ENCODE measurements at regions not wholly inside any gene's neighbourhood (a gene's known extent, or its start where the extent isn't known, plus 50 kb on each side); places are given as distances from the start of the nearest gene placed in this dataset.
"Not testable (repeated sequence)": the region's sequence is repeated elsewhere in the genome, so short reads cannot be mapped to it uniquely, and the experiment has no call there.

DNA sequence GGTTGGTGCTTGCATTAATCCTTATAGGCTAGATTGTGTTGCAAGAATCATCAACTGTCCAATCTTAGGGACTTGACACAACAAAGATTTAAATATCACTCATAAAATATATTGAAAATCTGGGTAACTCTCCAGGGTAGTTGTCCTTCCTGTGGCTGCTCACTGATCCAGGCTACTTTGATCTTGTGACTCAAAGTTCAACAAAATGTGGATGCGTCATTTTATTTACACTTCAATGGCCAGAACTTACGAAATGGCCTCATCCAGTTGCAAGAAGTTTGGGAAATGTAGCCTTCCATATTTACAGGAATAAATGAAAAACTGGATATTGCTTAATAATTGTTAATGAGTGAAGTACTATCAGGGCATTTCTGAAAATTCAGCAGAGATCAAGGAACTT lies 235.5 kb upstream of the ACTBL2 start:
- Histone ChIP-seq H3K27ac (ENCODE audit: low read length) (no peak overlapping the region), H3K4me3 (ENCODE audit: low read depth in 1 of 2, low read length in 2 of 2) (no peak overlapping the region), H3K4me1 (ENCODE audit: control insufficient read depth in 1 of 2, insufficient read depth in 2 of 2, low read length in 2 of 2) (no peaks in the 10 kb centered on the region), H3K36me3 (ENCODE audit: control insufficient read depth in 1 of 2, insufficient read depth in 2 of 2, low read length in 2 of 2) (no peaks in the 10 kb centered on the region), H3K27me3 (ENCODE audit: low read depth, low read length) (no peaks in the 10 kb centered on the region), H3K9me3 (ENCODE audit: control insufficient read depth in 1 of 2, low read length in 2 of 2) (no peaks in the 10 kb centered on the region)

DNA sequence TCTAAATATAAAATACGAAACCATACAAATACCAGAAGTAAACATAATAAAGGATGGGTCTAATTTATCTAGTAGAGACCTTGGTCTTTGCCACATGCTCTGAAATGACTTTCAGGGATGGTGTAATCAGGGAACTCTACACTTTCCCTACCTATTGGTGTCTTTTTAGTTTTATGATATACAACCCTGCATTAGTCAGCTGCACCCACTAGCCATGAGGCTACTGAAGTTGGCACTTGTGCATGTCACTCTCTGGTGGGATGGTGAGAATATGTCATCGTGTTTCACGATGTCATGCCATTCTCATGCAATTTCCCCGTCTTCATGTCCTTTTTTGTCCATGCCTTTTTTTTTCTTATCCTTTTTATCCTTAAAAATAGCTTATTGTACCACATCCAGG lies 234.9 kb upstream of the ACTBL2 start:
- Histone ChIP-seq H3K27ac (ENCODE audit: low read length) (no peak overlapping the region), H3K9me3 (ENCODE audit: control insufficient read depth in 1 of 2, low read length in 2 of 2) (no peaks in the 10 kb centered on the region), H3K36me3 (ENCODE audit: control insufficient read depth in 1 of 2, insufficient read depth in 2 of 2, low read length in 2 of 2) (no peaks in the 10 kb centered on the region), H3K27me3 (ENCODE audit: low read depth, low read length) (no peaks in the 10 kb centered on the region), H3K4me3 (ENCODE audit: low read depth in 1 of 2, low read length in 2 of 2) (no peak overlapping the region), H3K4me1 (ENCODE audit: control insufficient read depth in 1 of 2, insufficient read depth in 2 of 2, low read length in 2 of 2) (no peaks in the 10 kb centered on the region)

DNA sequence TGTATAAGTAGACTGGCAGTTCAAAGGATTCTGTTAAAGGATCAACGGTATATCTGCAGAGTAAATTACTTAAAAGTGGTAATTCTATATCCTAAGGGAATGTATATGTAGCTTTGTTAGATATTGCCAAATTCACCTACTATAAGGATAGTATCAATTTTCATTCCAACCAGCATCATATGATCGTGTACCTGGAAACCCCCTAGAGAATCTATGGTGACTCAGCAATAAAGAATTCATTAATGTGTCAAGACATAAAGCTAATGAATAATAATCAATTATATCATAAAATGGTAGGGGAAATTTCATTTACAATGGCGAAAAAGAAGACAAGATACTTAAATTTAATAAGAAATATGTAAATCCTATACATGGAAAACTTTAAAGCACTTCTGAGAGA lies 234.1 kb upstream of the ACTBL2 start:
- H3K9me3 ChIP-seq (ENCODE audit: control insufficient read depth in 1 of 2, low read length in 2 of 2), result no peaks in the 10 kb centered on the region
- H3K4me3 ChIP-seq (ENCODE audit: low read depth in 1 of 2, low read length in 2 of 2), result no peak overlapping the region
- H3K36me3 ChIP-seq (ENCODE audit: control insufficient read depth in 1 of 2, insufficient read depth in 2 of 2, low read length in 2 of 2), result no peaks in the 10 kb centered on the region
- H3K27me3 ChIP-seq (ENCODE audit: low read depth, low read length), result no peaks in the 10 kb centered on the region
- no peaks in the 10 kb centered on the region for H3K4me1 ChIP-seq (ENCODE audit: control insufficient read depth in 1 of 2, insufficient read depth in 2 of 2, low read length in 2 of 2)
- H3K27ac ChIP-seq (ENCODE audit: low read length), result no peak overlapping the region

DNA sequence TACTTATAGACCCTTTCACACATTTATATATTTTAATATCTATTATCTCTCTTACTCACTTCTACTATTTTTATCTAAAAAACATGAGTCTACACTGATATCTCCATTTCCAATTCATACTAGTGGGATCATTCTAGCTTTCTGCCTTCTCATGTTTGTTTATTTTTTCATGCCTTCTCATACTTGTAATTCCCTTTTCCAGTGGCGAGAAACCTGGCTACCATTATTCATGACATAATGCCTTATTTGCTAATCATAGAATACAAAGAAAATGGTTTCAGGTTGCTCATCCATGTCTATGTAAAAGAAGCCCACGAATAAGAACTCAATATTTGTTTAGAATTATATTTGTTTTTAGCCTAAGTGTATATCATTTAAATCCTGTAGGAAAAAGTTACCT lies 232.7 kb upstream of the ACTBL2 start:
- Histone ChIP-seq H3K27me3 (ENCODE audit: low read depth, low read length) (no peaks in the 10 kb centered on the region), H3K9me3 (ENCODE audit: control insufficient read depth in 1 of 2, low read length in 2 of 2) (no peaks in the 10 kb centered on the region), H3K4me3 (ENCODE audit: low read depth in 1 of 2, low read length in 2 of 2) (no peak overlapping the region), H3K36me3 (ENCODE audit: control insufficient read depth in 1 of 2, insufficient read depth in 2 of 2, low read length in 2 of 2) (no peaks in the 10 kb centered on the region), H3K27ac (ENCODE audit: low read length) (no peak overlapping the region), H3K4me1 (ENCODE audit: control insufficient read depth in 1 of 2, insufficient read depth in 2 of 2, low read length in 2 of 2) (no peaks in the 10 kb centered on the region)

DNA sequence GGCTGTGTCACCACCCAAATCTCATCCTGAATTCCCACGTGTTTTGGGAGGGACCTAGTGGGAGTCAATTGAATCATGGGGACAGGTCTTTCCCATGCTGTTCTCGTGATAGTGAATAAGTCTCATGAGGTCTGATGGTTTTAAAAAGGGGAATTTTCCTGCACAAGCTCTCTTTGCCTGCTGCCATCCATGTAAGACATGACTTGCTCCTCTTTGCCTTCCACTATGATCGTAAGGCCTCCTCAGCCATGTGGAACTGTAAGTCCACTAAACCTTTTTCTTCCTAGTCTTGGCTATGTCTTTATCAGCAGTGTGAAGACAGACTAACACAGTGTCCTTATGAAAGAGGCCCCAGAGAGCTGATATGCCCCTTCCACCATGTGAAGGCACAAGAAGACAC lies 230.9 kb upstream of the ACTBL2 start:
- H3K4me3 ChIP-seq (ENCODE audit: low read depth in 1 of 2, low read length in 2 of 2); H3K27ac ChIP-seq (ENCODE audit: low read length); H3K4me1 ChIP-seq (ENCODE audit: control insufficient read depth in 1 of 2, insufficient read depth in 2 of 2, low read length in 2 of 2); H3K9me3 ChIP-seq (ENCODE audit: control insufficient read depth in 1 of 2, low read length in 2 of 2); H3K36me3 ChIP-seq (ENCODE audit: control insufficient read depth in 1 of 2, insufficient read depth in 2 of 2, low read length in 2 of 2); H3K27me3 ChIP-seq (ENCODE audit: low read depth, low read length): not testable (repeated sequence)

DNA sequence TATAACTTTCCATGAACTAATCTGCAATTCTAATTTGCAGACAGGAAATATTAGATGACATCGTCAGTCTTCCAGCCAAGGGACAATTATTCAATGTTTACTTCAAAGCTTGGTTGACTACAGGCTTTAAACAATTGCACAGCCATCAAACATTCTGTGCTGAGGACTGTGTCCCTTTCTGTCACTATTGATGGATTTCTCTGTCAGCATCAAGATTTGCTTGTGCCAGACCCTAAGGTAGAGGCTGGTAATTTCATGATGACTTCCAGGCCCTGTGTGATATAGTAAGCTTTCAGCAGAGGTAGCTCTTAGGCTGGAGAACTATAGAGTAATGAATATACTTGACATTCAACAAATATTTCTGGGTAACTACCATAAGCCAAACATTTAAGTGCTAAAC lies 229.3 kb upstream of the ACTBL2 start:
- no peaks in the 10 kb centered on the region for H3K36me3 ChIP-seq (ENCODE audit: control insufficient read depth in 1 of 2, insufficient read depth in 2 of 2, low read length in 2 of 2)
- no peak overlapping the region for H3K4me3 ChIP-seq (ENCODE audit: low read depth in 1 of 2, low read length in 2 of 2)
- no peaks in the 10 kb centered on the region for H3K4me1 ChIP-seq (ENCODE audit: control insufficient read depth in 1 of 2, insufficient read depth in 2 of 2, low read length in 2 of 2)
- no peaks in the 10 kb centered on the region for H3K27me3 ChIP-seq (ENCODE audit: low read depth, low read length)
- no peaks in the 10 kb centered on the region for H3K9me3 ChIP-seq (ENCODE audit: control insufficient read depth in 1 of 2, low read length in 2 of 2)
- H3K27ac ChIP-seq (ENCODE audit: low read length), result no peak overlapping the region

DNA sequence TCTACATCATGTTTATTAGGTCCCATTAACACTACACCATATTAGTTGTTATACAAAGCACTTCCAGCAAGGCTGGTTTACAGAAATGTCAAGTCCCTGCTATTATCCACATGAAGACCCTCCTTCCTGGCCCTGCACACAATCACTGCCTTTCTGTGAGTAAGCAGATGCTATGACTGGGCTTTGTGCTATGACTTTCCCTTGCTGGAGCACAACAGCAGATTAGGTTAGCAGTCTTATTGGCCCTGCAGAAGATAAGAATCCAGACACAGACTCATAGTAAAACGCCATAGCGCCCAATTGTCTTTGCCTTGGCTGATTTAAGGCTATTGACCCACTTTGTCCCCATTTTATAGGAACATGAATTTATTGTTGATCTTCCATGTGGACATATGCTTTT lies 228.9 kb upstream of the ACTBL2 start:
- no peaks in the 10 kb centered on the region for H3K9me3 ChIP-seq (ENCODE audit: control insufficient read depth in 1 of 2, low read length in 2 of 2)
- no peak overlapping the region for H3K27ac ChIP-seq (ENCODE audit: low read length)
- no peaks in the 10 kb centered on the region for H3K36me3 ChIP-seq (ENCODE audit: control insufficient read depth in 1 of 2, insufficient read depth in 2 of 2, low read length in 2 of 2)
- no peaks in the 10 kb centered on the region for H3K4me1 ChIP-seq (ENCODE audit: control insufficient read depth in 1 of 2, insufficient read depth in 2 of 2, low read length in 2 of 2)
- H3K4me3 ChIP-seq (ENCODE audit: low read depth in 1 of 2, low read length in 2 of 2), result no peak overlapping the region
- no peaks in the 10 kb centered on the region for H3K27me3 ChIP-seq (ENCODE audit: low read depth, low read length)

DNA sequence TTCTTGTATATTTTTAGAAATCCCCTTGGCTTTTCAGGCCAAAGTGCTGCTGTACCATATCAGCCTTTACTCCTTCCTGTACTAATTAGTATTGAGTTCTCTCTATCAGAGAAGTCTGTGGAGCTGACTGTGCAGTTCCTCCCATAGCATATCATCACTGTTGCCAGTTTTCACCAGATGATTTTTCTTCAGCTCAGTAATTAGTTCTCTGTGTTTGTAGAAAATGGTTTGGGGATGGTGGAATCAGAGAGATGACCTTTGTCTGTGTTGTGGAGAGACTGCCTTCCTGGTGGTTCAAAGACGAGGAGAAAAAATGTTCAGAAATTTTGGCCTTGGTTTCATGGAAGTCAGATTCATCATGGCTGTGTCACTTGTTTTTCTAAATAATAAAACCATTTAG lies 227.5 kb upstream of the ACTBL2 start:
- Histone ChIP-seq H3K4me3 (ENCODE audit: low read depth in 1 of 2, low read length in 2 of 2) (no peak overlapping the region), H3K4me1 (ENCODE audit: control insufficient read depth in 1 of 2, insufficient read depth in 2 of 2, low read length in 2 of 2) (no peaks in the 10 kb centered on the region), H3K27ac (ENCODE audit: low read length) (no peak overlapping the region), H3K36me3 (ENCODE audit: control insufficient read depth in 1 of 2, insufficient read depth in 2 of 2, low read length in 2 of 2) (no peaks in the 10 kb centered on the region), H3K9me3 (ENCODE audit: control insufficient read depth in 1 of 2, low read length in 2 of 2) (no peaks in the 10 kb centered on the region), H3K27me3 (ENCODE audit: low read depth, low read length) (no peaks in the 10 kb centered on the region)

DNA sequence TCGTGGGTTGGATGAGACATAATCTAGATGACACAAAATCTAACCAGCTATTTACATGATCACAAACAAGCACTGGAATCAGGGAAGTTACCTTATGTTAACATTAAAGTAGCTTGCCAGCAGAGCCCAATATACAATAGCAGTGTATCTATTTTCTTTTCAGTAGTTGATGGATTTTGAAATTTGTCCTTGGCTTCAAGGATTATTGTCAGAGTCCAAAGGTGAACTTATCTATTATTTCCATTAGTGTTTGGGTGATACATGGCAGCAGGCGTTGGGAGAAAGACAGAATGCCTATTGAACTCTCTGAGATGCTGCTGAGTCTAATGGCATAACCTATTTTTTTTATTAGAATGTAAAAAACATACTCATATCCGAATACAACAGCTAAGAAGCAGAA lies 223.2 kb upstream of the ACTBL2 start:
- no peak overlapping the region for H3K27ac ChIP-seq (ENCODE audit: low read length)
- no peaks in the 10 kb centered on the region for H3K36me3 ChIP-seq (ENCODE audit: control insufficient read depth in 1 of 2, insufficient read depth in 2 of 2, low read length in 2 of 2)
- no peak overlapping the region for H3K4me3 ChIP-seq (ENCODE audit: low read depth in 1 of 2, low read length in 2 of 2)
- no peaks in the 10 kb centered on the region for H3K4me1 ChIP-seq (ENCODE audit: control insufficient read depth in 1 of 2, insufficient read depth in 2 of 2, low read length in 2 of 2)
- H3K27me3 ChIP-seq (ENCODE audit: low read depth, low read length), result no peaks in the 10 kb centered on the region
- no peaks in the 10 kb centered on the region for H3K9me3 ChIP-seq (ENCODE audit: control insufficient read depth in 1 of 2, low read length in 2 of 2)

DNA sequence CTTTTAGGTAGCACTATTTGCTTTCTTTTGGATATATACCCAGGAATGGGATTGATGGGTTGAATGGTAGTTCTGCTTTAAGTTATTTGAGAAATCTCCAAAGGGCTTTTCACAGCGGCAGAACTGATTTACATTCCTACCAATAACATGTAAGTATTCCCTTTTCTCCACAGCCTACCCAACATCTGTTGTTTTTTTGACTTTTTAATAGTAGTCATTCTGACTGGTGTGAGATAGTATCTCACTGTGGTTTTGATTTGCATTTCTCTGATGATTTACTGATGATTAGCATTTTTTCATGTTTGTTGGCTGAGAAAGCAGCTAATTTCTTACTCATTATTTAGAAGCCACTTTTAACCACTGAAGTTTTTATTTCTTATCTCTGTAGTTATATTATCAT lies 221.1 kb upstream of the ACTBL2 start:
- no peak overlapping the region for H3K27ac ChIP-seq (ENCODE audit: low read length)
- peaks cover 0 to 3% of the 10 kb centered on the region in 2 donors for H3K4me1 ChIP-seq (ENCODE audit: control insufficient read depth in 1 of 2, insufficient read depth in 2 of 2, low read length in 2 of 2)
- H3K4me3 ChIP-seq (ENCODE audit: low read depth in 1 of 2, low read length in 2 of 2), result no peak overlapping the region
- no peaks in the 10 kb centered on the region for H3K9me3 ChIP-seq (ENCODE audit: control insufficient read depth in 1 of 2, low read length in 2 of 2)
- no peaks in the 10 kb centered on the region for H3K36me3 ChIP-seq (ENCODE audit: control insufficient read depth in 1 of 2, insufficient read depth in 2 of 2, low read length in 2 of 2)
- no peaks in the 10 kb centered on the region for H3K27me3 ChIP-seq (ENCODE audit: low read depth, low read length)

DNA sequence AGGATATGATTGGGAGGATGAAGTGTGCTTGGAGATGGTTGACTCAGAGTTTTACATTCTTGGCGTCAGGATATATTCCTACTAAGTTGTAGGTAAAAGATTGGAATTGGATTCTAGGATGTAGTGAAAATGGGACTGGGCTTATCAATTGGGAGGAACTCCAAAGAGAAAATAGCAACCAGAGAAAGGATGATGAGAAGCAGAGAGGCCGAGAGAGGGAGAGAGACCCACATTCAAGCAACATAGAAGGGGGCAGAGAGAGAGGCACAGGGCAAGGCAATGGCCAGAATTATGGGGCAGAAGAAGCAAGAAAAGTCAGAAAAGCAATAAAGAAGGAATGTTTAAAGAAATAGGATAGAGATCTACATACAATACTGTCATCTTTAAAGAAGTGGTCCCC lies 217.9 kb upstream of the ACTBL2 start:
- Histone ChIP-seq H3K4me1 (ENCODE audit: control insufficient read depth in 1 of 2, insufficient read depth in 2 of 2, low read length in 2 of 2) (peaks cover 0 to 15% of the 10 kb centered on the region in 2 donors), H3K27ac (ENCODE audit: low read length) (no peak overlapping the region), H3K4me3 (ENCODE audit: low read depth in 1 of 2, low read length in 2 of 2) (no peak overlapping the region), H3K36me3 (ENCODE audit: control insufficient read depth in 1 of 2, insufficient read depth in 2 of 2, low read length in 2 of 2) (no peaks in the 10 kb centered on the region), H3K27me3 (ENCODE audit: low read depth, low read length) (no peaks in the 10 kb centered on the region), H3K9me3 (ENCODE audit: control insufficient read depth in 1 of 2, low read length in 2 of 2) (no peaks in the 10 kb centered on the region)

DNA sequence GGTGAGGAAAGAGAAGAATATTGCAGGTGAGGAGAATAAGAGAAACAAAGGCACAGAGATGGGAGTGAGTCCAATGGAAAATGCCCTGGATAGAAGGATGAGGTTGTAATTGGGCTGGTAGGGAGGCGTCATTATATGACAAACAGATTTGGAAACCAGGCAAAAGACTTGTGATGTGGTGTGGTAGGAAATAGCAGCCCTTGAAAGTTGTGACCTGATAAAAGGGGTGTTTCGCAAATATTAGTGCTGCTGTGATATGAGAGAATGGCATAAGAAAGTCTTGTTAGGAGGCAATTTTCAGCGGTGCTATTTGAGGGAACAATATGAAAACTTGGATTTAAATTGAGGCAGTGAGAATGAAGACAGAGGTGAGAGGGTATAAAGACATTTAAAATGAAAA lies 217.5 kb upstream of the ACTBL2 start:
- no peak overlapping the region for H3K27ac ChIP-seq (ENCODE audit: low read length)
- peaks cover 0 to 18% of the 10 kb centered on the region in 2 donors for H3K4me1 ChIP-seq (ENCODE audit: control insufficient read depth in 1 of 2, insufficient read depth in 2 of 2, low read length in 2 of 2)
- H3K4me3 ChIP-seq (ENCODE audit: low read depth in 1 of 2, low read length in 2 of 2), result no peak overlapping the region
- H3K36me3 ChIP-seq (ENCODE audit: control insufficient read depth in 1 of 2, insufficient read depth in 2 of 2, low read length in 2 of 2), result no peaks in the 10 kb centered on the region
- no peaks in the 10 kb centered on the region for H3K27me3 ChIP-seq (ENCODE audit: low read depth, low read length)
- H3K9me3 ChIP-seq (ENCODE audit: control insufficient read depth in 1 of 2, low read length in 2 of 2), result no peaks in the 10 kb centered on the region
